HL-60 (cell line): ENCODE measurements at regions not wholly inside any gene's neighbourhood (a gene's known extent, or its start where the extent isn't known, plus 50 kb on each side); places are given as distances from the start of the nearest gene placed in this dataset.

Experiments
- GABPA ChIP-seq: IDR thresholded peaks from 2 replicates; pipeline ENCODE4 v1.6.1; 2012; ENCODE audit warnings: low read depth
- TF ChIP-seq, protein P1 (sequence below): IDR thresholded peaks from one replicate; pipeline ENCODE4 v1.5.1; 2011; ENCODE audit warnings: low read length, control low read depth, inconsistent platforms; ENCODE audit not compliant: insufficient read depth

DNA sequence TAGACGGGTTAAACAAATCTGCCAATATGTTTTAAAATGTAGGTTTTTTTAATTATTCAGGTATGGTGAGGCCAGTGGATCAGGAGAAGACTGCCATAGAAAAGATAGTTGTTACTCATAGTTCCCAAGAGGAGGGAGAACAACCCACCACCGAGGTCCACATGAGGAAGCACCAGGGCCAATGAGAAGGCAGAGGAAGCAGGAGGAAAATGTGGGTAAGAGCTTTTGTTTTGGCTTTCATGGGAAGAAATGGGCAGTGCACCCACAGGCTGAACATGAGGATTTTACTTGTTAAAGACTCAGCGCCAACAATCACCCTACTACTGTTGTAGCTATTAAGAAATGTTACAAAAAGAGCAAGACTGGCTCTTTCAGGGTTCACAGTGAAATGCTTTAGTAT lies 191.8 kb upstream of the HNMT start:
- TF ChIP-seq, protein P1, sequence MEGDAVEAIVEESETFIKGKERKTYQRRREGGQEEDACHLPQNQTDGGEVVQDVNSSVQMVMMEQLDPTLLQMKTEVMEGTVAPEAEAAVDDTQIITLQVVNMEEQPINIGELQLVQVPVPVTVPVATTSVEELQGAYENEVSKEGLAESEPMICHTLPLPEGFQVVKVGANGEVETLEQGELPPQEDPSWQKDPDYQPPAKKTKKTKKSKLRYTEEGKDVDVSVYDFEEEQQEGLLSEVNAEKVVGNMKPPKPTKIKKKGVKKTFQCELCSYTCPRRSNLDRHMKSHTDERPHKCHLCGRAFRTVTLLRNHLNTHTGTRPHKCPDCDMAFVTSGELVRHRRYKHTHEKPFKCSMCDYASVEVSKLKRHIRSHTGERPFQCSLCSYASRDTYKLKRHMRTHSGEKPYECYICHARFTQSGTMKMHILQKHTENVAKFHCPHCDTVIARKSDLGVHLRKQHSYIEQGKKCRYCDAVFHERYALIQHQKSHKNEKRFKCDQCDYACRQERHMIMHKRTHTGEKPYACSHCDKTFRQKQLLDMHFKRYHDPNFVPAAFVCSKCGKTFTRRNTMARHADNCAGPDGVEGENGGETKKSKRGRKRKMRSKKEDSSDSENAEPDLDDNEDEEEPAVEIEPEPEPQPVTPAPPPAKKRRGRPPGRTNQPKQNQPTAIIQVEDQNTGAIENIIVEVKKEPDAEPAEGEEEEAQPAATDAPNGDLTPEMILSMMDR: no peak
- no peak for TF ChIP-seq GABPA
